GM18505 (cell line): ENCODE measurements at regions not wholly inside any gene's neighbourhood (a gene's known extent, or its start where the extent isn't known, plus 50 kb on each side); places are given as distances from the start of the nearest gene placed in this dataset.

Experiments used
- ATAC-seq: cut with Tn5 transposase; IDR thresholded peaks from one replicate; pipeline ENCODE4 v1.9.1; 2021; ENCODE audit not compliant: unreplicated experiment
- POLR2A ChIP-seq: IDR thresholded peaks from 4 replicates; pipeline ENCODE4 v1.6.1; 2011; ENCODE audit warnings: borderline replicate concordance; ENCODE audit not compliant: insufficient read depth, insufficient read length; ENCODE audit errors: extremely low read depth

- no peak for TF ChIP-seq POLR2A
Observed at GRCh38 chr2:125680809-125681208, 975.1 kb upstream of the GYPC start.

GRCh38 chr2:125681576-125681975 is 974.4 kb upstream of the GYPC start:
- ATAC-seq: no peak
- TF ChIP-seq POLR2A: no peak

More at GRCh38 chr2:125680809-125681208, 975.1 kb upstream of the GYPC start:
- ATAC-seq: no peak

GRCh38 chr2:125681976-125682805 is 973.8 kb upstream of the GYPC start:
- TF ChIP-seq POLR2A: no peak
- ATAC-seq: no peak

- no peak for TF ChIP-seq POLR2A
- ATAC-seq: no peak
Observed at GRCh38 chr2:125684256-125684655, 971.7 kb upstream of the GYPC start.

GRCh38 chr2:125684932-125685331 is 971.0 kb upstream of the GYPC start:
- no peak for TF ChIP-seq POLR2A
- no peak for ATAC-seq

- TF ChIP-seq POLR2A: no peak
- ATAC-seq: no peak
Observed at GRCh38 chr2:125696560-125696959, 959.4 kb upstream of the GYPC start.

- TF ChIP-seq POLR2A: no peak
Observed at GRCh38 chr2:125698280-125698679, 957.7 kb upstream of the GYPC start.

GRCh38 chr2:125701070-125701469 is 954.9 kb upstream of the GYPC start:
- no peak for ATAC-seq
- TF ChIP-seq POLR2A: no peak

More at GRCh38 chr2:125698280-125698679, 957.7 kb upstream of the GYPC start:
- no peak for ATAC-seq

- no peak for ATAC-seq
- TF ChIP-seq POLR2A: no peak
Observed at GRCh38 chr2:125707611-125708010, 948.3 kb upstream of the GYPC start.

GRCh38 chr2:125710561-125710960 is 945.4 kb upstream of the GYPC start:
- no peak for TF ChIP-seq POLR2A
- no peak for ATAC-seq

- no peak for TF ChIP-seq POLR2A
- ATAC-seq: no peak
Observed at GRCh38 chr2:125711075-125711474, 944.9 kb upstream of the GYPC start.

- ATAC-seq: no peak
- TF ChIP-seq POLR2A: no peak
Observed at GRCh38 chr2:125713533-125713932, 942.4 kb upstream of the GYPC start.

- TF ChIP-seq POLR2A: no peak
- ATAC-seq: no peak
Observed at GRCh38 chr2:125721072-125721721, 934.8 kb upstream of the GYPC start.

GRCh38 chr2:125730921-125731320 is 925.0 kb upstream of the GYPC start:
- no peak for ATAC-seq
- TF ChIP-seq POLR2A: no peak

- TF ChIP-seq POLR2A: no peak
- ATAC-seq: no peak
Observed at GRCh38 chr2:125736306-125736705, 919.7 kb upstream of the GYPC start.

GRCh38 chr2:125745514-125745913 is 910.4 kb upstream of the GYPC start:
- no peak for ATAC-seq
- TF ChIP-seq POLR2A: no peak
